Activated naive CD4-positive, alpha-beta T cell treated with anti-CD3 and anti-CD28 coated beads, Interleukin-2, amount 50 U/mL, for 72 hours (primary cell): ENCODE measurements at regions not wholly inside any gene's neighbourhood (a gene's known extent, or its start where the extent isn't known, plus 50 kb on each side); places are given as distances from the start of the nearest gene placed in this dataset.
"Not testable (repeated sequence)": the region's sequence is repeated elsewhere in the genome, so short reads cannot be mapped to it uniquely, and the experiment has no call there.

Experiments used
- ATAC-seq, 2 donors: fragments of 150-1000 bp; cut with Tn5 transposase; 2 replicates each; pipeline ENCODE4 v1.10.0; 2021; ENCODE audit warnings: mild to moderate bottlenecking in 2 of 2, moderate library complexity in 2 of 2
- DNase-seq, 2 donors: peaks; one replicate each; pipeline ENCODE4 v3.0.0; 2021 to 2022; ENCODE audit warnings: low spot score in 2 of 2
- H3K27ac Mint-ChIP-seq, 2 donors: one replicate each; pipeline ENCODE4 v1.8.0; 2022; ENCODE audit warnings: mild to moderate bottlenecking in 2 of 2, mixed read lengths in 2 of 2
- H3K36me3 Mint-ChIP-seq, 2 donors: one replicate each; pipeline ENCODE4 v1.8.0; 2022; ENCODE audit warnings: mixed read lengths in 2 of 2
- H3K9me3 Mint-ChIP-seq, 2 donors: one replicate each; pipeline ENCODE4 v1.8.0; 2022; ENCODE audit warnings: mixed read lengths in 2 of 2

- Mint-ChIP-seq H3K9me3 (no peaks in the 10 kb centered on the region), H3K27ac (no peak overlapping the region), H3K36me3 (no peaks in the 10 kb centered on the region)
- DNase-seq (no peak), ATAC-seq (no peak)
Observed at GRCh38 chr13:44805585-44805984, 183.7 kb downstream of the NUFIP1 start.

GRCh38 chr13:44803390-44803789, 185.9 kb downstream of the NUFIP1 start:
- H3K36me3 Mint-ChIP-seq, result no peaks in the 10 kb centered on the region
- ATAC-seq (no peak), DNase-seq (no peak)
- no peak overlapping the region for H3K27ac Mint-ChIP-seq
- H3K9me3 Mint-ChIP-seq, result no peaks in the 10 kb centered on the region

GRCh38 chr13:44802491-44802890, 186.8 kb downstream of the NUFIP1 start:
- no peaks in the 10 kb centered on the region for H3K36me3 Mint-ChIP-seq
- no peaks in the 10 kb centered on the region for H3K9me3 Mint-ChIP-seq

GRCh38 chr13:44801990-44802389, 187.3 kb downstream of the NUFIP1 start:
- H3K9me3 Mint-ChIP-seq, result no peaks in the 10 kb centered on the region
- H3K27ac Mint-ChIP-seq, result no peak overlapping the region
- ATAC-seq (no peak), DNase-seq (no peak)
- no peaks in the 10 kb centered on the region for H3K36me3 Mint-ChIP-seq

More at GRCh38 chr13:44802491-44802890, 186.8 kb downstream of the NUFIP1 start:
- H3K27ac Mint-ChIP-seq, result no peak overlapping the region
- ATAC-seq (no peak), DNase-seq (no peak)

- Mint-ChIP-seq H3K27ac (no peak overlapping the region), H3K36me3 (no peaks in the 10 kb centered on the region), H3K9me3 (no peaks in the 10 kb centered on the region)
- ATAC-seq (no peak), DNase-seq (no peak)
Observed at GRCh38 chr13:44800626-44801025, 188.6 kb downstream of the NUFIP1 start.

- ATAC-seq (no peak), DNase-seq (no peak)
- Mint-ChIP-seq H3K9me3 (no peaks in the 10 kb centered on the region), H3K27ac (no peak overlapping the region), H3K36me3 (no peaks in the 10 kb centered on the region)
Observed at GRCh38 chr13:44797685-44798084, 191.6 kb downstream of the NUFIP1 start.

- ATAC-seq (no peak), DNase-seq (no peak)
- no peaks in the 10 kb centered on the region for H3K9me3 Mint-ChIP-seq
- H3K27ac Mint-ChIP-seq, result no peak overlapping the region
- H3K36me3 Mint-ChIP-seq, result no peaks in the 10 kb centered on the region
Observed at GRCh38 chr13:44796597-44797490, 192.4 kb downstream of the NUFIP1 start.

- not testable (repeated sequence) for H3K9me3 Mint-ChIP-seq, H3K27ac Mint-ChIP-seq, H3K36me3 Mint-ChIP-seq, ATAC-seq, DNase-seq
Observed at GRCh38 chr13:44796039-44796438, 193.2 kb downstream of the NUFIP1 start.

- Mint-ChIP-seq H3K9me3 (no peaks in the 10 kb centered on the region), H3K36me3 (no peaks in the 10 kb centered on the region), H3K27ac (peak overlapping the region in 1 of 2 donors; percentile 3)
- DNase-seq (no peak), ATAC-seq (no peak)
Observed at GRCh38 chr13:44795176-44795575, 194.1 kb downstream of the NUFIP1 start.

GRCh38 chr13:44792096-44792495, 197.2 kb downstream of the NUFIP1 start:
- no peaks in the 10 kb centered on the region for H3K9me3 Mint-ChIP-seq
- no peak overlapping the region for H3K27ac Mint-ChIP-seq
- DNase-seq, result no peak
- H3K36me3 Mint-ChIP-seq, result no peaks in the 10 kb centered on the region
- ATAC-seq, result no peak

GRCh38 chr13:44790289-44790688, 199.0 kb downstream of the NUFIP1 start:
- ATAC-seq, result no peak
- no peak for DNase-seq
- no peaks in the 10 kb centered on the region for H3K9me3 Mint-ChIP-seq
- no peak overlapping the region for H3K27ac Mint-ChIP-seq
- no peaks in the 10 kb centered on the region for H3K36me3 Mint-ChIP-seq

GRCh38 chr13:44787617-44788016, 201.7 kb downstream of the NUFIP1 start:
- Mint-ChIP-seq H3K9me3 (no peaks in the 10 kb centered on the region), H3K27ac (no peak overlapping the region), H3K36me3 (no peaks in the 10 kb centered on the region)
- ATAC-seq (no peak), DNase-seq (no peak)

GRCh38 chr13:44786756-44787155, 202.5 kb downstream of the NUFIP1 start:
- H3K9me3 Mint-ChIP-seq, result no peaks in the 10 kb centered on the region
- ATAC-seq (no peak), DNase-seq (no peak)
- no peak overlapping the region for H3K27ac Mint-ChIP-seq
- no peaks in the 10 kb centered on the region for H3K36me3 Mint-ChIP-seq

- no peak for DNase-seq
- ATAC-seq, result no peak
- no peak overlapping the region for H3K27ac Mint-ChIP-seq
Observed at GRCh38 chr13:44785401-44785800, 203.9 kb downstream of the NUFIP1 start.

GRCh38 chr13:44784708-44785080, 204.6 kb downstream of the NUFIP1 start:
- Mint-ChIP-seq H3K27ac (no peak overlapping the region), H3K36me3 (no peaks in the 10 kb centered on the region), H3K9me3 (no peaks in the 10 kb centered on the region)
- DNase-seq (no peak), ATAC-seq (no peak)

More at GRCh38 chr13:44785401-44785800, 203.9 kb downstream of the NUFIP1 start:
- no peaks in the 10 kb centered on the region for H3K9me3 Mint-ChIP-seq
- no peaks in the 10 kb centered on the region for H3K36me3 Mint-ChIP-seq

- no peak overlapping the region for H3K27ac Mint-ChIP-seq
- H3K36me3 Mint-ChIP-seq, result no peaks in the 10 kb centered on the region
Observed at GRCh38 chr13:44783994-44784707, 205.1 kb downstream of the NUFIP1 start.

GRCh38 chr13:44780591-44781280, 204.6 kb upstream of the TSC22D1 start:
- Mint-ChIP-seq H3K9me3 (peaks cover 0 to 5% of the 10 kb centered on the region in 2 donors), H3K27ac (no peak overlapping the region)

More at GRCh38 chr13:44783994-44784707, 205.1 kb downstream of the NUFIP1 start:
- H3K9me3 Mint-ChIP-seq, result no peaks in the 10 kb centered on the region
- no peak for DNase-seq
- no peak for ATAC-seq

More at GRCh38 chr13:44780591-44781280, 204.6 kb upstream of the TSC22D1 start:
- no peak for ATAC-seq
- no peak for DNase-seq
- H3K36me3 Mint-ChIP-seq, result no peaks in the 10 kb centered on the region
